NCI-H510A treated with DMSO at 0.1 percent for 48 hours (cell line): ENCODE measurements at regions not wholly inside any gene's neighbourhood (a gene's known extent, or its start where the extent isn't known, plus 50 kb on each side); places are given as distances from the start of the nearest gene placed in this dataset.
A peak's percentile ranks its signal among the peaks of the same experiment; 100 is the strongest.

ENCODE experiments used
- DNase-seq: peaks from one replicate; lab custom pipeline; 2025; lab: John Stamatoyannopoulos, UW

- no peak for DNase-seq
Measured at GRCh38 chr3:111352585-111352984, 189.4 kb upstream of the CD96 start.

DNA sequence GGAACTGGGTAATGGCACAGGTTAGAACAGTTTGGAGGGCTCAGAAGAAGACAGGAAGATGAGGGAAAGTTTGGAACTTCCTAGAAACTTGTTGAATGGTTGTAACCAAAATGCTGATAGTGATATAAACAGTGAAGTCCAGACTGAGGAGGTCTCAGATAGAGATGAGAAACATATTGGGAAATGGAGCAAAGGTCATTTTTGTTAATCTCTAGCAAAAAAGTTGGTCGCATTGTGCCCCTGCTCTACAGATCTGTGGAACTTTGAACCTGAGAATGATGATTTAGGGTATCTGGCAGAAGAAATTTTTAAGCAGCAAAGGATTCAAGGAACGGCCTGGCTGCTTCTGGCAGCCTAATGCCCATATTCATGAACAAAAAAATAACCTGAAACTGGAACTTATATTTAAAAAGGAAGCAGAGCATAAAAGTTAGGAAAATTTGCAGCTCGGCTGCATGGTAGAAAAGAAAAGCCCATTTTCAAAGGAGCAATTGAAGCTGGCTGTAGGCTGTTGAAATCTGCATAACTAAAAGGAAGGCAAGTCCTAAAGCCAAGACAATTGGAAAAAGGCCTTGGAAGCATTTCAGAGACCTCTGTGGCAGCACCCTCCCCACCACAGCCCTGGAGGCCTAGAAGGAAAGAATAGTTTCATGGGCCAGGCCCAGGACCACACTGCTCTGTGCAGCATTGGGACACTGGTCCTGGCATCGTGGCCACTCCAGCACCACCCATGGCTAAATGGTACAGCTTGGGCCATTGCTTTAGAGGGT lies 182.6 kb upstream of the CD96 start:
- no peak for DNase-seq

GRCh38 chr3:111362381-111363009 lies 179.5 kb upstream of the CD96 start:
- no peak for DNase-seq

- no peak for DNase-seq
Measured at GRCh38 chr3:111366515-111366914, 175.5 kb upstream of the CD96 start.

DNA sequence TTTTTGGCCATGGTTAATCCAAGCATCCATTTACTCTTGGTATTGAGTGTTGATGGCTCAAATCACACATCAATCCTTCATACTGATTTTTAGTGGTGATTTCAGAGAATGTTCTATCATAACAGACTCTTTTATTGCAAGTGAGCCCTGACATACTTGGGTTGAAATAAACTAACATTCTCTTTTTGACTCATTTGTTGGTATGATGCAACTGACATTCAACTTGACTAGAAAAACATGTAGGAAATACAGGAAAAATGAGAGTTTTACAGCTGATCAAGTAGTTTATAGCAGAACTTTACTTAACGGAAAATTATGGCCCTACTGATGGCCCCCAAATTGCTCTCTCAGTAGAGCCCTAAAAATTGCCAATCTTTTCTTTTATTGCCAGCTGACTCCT lies 173.9 kb upstream of the CD96 start:
- DNase-seq: no peak

- DNase-seq: no peak
Measured at GRCh38 chr3:111369958-111370357, 172.0 kb upstream of the CD96 start.

GRCh38 chr3:111373239-111373638 lies 168.8 kb upstream of the CD96 start:
- DNase-seq: no peak

GRCh38 chr3:111373861-111374260 lies 168.1 kb upstream of the CD96 start:
- DNase-seq: no peak

DNA sequence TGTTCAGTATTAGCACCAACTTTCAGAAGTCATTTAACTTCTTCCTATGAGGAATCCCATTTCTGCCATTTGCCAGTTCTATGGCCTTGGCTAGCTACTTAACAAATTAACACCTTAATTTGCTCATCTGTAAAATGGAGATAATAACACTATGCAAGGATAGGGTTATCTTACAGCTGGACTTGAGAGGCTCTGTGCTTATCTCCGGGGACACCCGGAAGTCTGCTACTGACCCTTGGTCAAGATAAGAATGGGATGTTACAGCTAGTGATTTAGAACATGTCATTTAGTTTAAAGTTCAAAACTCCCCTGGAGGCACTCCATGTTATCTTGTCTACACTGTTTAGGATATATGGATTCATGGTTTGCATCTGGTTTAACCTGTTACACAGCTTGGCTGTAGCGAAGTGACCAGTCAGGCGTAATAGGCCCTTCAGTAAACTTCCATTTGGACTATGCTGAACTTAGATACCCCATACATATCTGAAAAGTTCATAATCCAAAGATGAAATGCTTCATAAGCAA lies 156.0 kb upstream of the CD96 start:
- no peak for DNase-seq

DNA sequence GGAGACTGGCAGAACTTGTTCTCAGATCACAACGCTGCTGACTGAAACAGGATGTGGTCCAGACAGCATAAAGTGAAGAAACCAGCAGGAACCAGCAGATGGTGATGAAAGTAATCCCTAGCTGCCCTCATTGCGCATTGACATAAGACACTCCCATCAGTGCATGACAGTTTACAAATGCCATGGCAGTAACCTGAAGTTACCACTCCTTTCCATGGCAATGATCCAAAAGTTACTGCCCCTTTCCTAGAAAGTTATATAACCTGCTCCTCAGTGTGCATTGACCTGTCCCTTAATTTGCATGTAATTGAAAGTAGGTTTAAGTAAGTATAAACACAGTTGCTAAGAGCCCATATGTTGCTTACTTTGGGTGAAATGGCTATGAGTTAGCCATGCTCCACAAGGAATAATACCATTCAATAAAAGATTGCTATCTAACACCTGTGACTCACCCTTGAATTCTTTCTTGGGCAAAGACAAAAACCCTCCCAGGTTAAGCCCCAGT lies 149.1 kb upstream of the CD96 start:
- DNase-seq: peak; percentile 0

DNA sequence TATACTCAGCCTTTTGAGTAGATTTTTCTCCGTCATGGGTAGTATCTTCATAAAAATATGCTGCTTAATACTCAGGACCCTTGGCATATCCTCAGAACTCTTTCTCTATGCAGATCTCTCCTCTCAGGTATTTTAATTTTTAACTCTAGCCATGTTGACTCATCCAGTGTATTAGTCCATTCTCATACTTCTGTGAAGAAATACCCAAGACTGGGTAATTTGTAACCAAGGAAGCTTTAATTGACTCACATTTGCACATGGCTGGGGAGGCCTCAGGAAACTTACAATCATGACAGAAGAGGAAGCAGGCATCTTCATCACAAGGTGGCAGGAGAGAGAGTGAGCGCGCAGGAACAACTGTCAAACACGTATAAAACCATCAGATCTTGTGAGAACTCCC lies 129.3 kb upstream of the CD96 start:
- no peak for DNase-seq

- no peak for DNase-seq
Measured at GRCh38 chr3:111414531-111414930, 127.5 kb upstream of the CD96 start.

DNA sequence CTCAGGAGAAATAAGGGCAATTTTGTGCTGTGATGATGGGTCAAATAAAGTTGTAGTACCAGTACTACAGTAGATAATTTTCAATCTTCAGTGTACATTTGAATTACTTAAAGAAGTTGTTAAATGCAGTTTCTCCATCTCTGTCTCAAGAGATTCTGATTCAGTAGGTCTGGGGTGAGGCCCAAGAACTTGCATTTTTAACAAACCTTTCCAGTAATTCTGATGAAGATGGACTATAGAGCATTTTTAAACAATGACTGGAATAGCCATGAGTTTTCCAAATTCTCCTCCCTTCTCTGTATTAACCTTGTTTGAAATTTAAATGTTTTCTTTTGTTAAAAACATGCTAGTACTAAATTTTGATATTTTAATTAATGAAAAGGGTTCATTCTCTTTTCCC lies 127.0 kb upstream of the CD96 start:
- DNase-seq: no peak

GRCh38 chr3:111418391-111418790 lies 123.6 kb upstream of the CD96 start:
- DNase-seq: no peak

- no peak for DNase-seq
Measured at GRCh38 chr3:111428301-111428700, 113.7 kb upstream of the CD96 start.

DNA sequence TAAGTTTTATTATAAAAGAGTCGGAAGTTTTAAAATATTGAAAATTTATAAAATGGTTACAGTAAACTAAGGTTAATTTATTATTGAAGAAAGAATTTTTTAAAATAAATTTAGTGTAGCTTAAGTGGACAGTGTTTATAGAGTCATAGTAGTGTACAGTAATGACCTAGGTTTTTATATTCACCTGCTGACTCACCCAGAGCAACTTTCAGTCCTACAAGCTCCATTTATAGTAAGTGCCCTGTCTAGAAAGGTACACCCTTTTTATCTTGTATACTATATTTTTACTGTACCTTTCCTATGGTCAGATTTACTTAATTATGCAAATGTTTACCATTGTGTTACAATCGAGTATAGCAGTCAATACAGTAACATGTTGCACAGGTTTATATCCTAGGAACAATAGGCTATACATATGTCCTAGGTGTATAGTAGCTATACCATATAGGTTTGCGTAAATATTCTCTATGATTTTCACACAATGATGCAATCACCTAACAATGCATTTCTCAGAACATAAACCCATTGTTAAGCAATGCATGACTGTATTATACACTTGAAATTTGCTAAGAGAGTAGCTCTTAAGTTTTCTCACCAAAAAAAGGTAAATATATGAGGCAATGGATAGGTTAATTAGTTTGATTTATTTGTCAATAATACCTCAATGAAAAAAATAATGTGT lies 106.9 kb upstream of the CD96 start:
- DNase-seq: no peak

GRCh38 chr3:111438283-111438682 lies 103.7 kb upstream of the CD96 start:
- no peak for DNase-seq

DNA sequence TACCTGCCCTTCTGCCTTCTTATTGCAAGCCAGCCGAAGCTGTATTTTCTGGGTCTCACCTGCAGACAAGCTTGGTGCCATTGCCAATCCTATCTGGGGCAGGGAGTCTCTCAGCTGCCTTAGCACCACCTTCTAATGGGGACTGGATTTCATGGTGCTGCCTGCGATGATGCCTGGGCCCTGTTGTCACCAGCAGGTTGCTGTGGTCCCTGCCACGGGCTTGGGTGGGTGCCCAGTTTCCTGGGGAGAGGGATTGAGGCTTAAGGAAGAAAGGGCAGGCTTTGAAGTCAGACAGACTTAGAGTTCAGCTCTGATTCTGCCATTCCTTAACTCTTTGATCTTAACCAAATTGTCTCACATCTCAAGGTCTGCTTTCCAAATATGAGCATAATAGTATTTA lies 87.4 kb upstream of the CD96 start:
- DNase-seq: no peak

GRCh38 chr3:111465081-111465670 lies 76.8 kb upstream of the CD96 start:
- no peak for DNase-seq

- no peak for DNase-seq
Measured at GRCh38 chr3:111470032-111470431, 72.0 kb upstream of the CD96 start.

DNA sequence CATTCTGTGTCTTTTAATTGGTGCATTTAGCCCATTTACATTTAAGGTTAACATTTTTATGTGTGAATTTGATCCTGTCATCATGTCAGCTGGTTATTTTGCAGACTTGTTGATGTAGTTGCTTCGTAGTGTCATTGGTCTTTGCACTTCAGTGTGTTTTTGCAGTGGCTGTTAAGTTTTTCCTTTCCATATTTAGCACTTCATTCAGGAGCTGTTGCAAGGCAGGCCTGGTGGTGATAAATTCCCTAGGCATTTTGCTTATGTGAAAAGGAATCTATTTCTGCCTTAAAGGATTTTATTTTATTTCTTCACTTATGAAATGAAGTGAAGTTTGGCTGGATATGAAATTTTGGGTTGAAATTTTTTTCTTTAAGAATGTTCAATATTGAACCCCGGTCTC lies 70.2 kb upstream of the CD96 start:
- no peak for DNase-seq

DNA sequence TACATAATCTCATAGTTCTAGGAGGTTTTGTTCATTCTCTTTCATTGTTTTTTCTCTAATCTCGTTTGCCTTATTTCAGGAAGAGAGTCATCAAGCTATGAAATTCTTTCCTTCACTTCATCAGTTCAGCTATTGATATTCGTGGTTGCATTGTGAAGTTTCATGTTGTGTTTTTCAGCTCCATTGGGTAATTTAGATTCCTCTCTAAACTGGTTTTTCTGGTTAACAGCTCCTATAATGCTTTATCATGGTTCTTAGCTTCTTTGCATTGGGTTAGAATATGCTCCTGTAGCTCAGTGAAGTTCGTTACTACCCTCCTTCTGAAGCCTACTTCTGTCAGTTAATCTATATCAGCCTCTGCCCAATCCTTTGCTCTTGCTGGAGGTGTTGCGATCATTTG lies 69.4 kb upstream of the CD96 start:
- no peak for DNase-seq

DNA sequence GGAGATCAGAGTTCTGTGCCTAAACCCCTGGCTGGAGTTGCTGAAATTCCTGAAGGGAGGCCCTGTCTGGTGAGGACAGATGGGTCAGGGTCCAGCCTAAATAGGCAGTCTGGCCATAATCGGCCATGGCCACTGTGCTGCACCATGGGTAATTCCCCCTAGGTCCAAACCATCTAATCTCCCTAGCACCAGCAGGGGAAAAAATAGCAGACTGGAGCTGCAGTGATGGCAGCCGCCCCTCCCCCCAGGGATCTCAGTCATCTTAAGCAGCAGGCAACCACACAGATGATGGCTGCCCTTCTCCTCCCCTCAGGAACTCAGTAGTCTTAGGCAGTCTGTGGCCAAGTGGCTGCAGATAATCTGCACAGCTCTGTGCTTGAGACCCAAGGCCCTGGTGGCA lies 68.4 kb upstream of the CD96 start:
- no peak for DNase-seq
